ENCODE measurements at regions not wholly inside any gene's neighbourhood (a gene's known extent, or its start where the extent isn't known, plus 50 kb on each side); places are given as distances from the start of the nearest gene placed in this dataset.

DNA sequence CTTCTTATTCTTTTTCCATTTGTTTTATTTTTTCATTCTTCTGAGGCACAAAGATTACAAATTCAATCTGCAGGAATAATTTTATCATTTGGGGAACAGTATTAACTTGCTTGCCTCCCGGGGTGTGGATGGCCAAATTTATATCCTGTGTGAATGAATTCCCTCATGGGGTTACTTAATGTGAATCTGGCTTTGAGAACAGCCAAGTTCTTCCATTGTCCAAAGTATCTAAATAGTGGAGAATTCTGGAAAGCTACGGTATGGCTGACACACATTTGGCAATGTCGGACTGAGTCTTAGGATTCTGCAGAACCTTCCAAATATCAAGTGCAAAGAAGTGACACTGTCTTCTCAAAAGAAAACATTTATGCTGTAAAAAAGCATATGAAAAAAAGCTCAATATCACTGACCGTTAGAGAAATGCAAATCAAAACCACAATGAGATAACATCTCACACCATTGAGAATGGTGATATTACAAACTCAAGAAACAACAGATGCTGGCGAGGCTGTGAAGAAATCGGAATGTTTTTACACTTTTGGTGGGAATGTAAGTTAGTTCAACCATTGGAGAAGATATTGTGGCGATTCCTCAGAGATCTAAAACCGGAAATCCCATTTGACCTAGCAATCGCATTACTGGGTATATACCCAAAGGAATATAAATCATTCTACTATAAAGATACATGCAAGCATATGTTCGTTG lies 620.2 kb downstream of the EFNB2 start:
- TF ChIP-seq, protein P1, sequence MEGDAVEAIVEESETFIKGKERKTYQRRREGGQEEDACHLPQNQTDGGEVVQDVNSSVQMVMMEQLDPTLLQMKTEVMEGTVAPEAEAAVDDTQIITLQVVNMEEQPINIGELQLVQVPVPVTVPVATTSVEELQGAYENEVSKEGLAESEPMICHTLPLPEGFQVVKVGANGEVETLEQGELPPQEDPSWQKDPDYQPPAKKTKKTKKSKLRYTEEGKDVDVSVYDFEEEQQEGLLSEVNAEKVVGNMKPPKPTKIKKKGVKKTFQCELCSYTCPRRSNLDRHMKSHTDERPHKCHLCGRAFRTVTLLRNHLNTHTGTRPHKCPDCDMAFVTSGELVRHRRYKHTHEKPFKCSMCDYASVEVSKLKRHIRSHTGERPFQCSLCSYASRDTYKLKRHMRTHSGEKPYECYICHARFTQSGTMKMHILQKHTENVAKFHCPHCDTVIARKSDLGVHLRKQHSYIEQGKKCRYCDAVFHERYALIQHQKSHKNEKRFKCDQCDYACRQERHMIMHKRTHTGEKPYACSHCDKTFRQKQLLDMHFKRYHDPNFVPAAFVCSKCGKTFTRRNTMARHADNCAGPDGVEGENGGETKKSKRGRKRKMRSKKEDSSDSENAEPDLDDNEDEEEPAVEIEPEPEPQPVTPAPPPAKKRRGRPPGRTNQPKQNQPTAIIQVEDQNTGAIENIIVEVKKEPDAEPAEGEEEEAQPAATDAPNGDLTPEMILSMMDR (IDR thresholded peaks at IDR 0.05; ENCODE audit: low read length): no peak
- no peak for TF ChIP-seq EZH2 (IDR thresholded peaks at IDR 0.05; ENCODE audit: borderline replicate concordance, low read length)
